Stomach smooth muscle (tissue), 2 donors: ENCODE measurements at regions not wholly inside any gene's neighbourhood (a gene's known extent, or its start where the extent isn't known, plus 50 kb on each side); places are given as distances from the start of the nearest gene placed in this dataset.

Experiments used
- H3K27ac ChIP-seq: one replicate; pipeline ENCODE4 v1.7.0; 2013; ENCODE audit warnings: mild to moderate bottlenecking, low read length, inconsistent platforms
- H3K27me3 ChIP-seq, 2 donors: one replicate each; pipeline ENCODE4 v1.7.0; 2013; ENCODE audit warnings: low read length in 2 of 2; ENCODE audit not compliant: insufficient read depth in 2 of 2, control insufficient read depth in 1 of 2
- H3K36me3 ChIP-seq, 2 donors: one replicate each; pipeline ENCODE4 v1.7.0; 2013; ENCODE audit warnings: low read length in 2 of 2; ENCODE audit not compliant: control insufficient read depth in 2 of 2, insufficient read depth in 2 of 2
- H3K4me1 ChIP-seq: one replicate; pipeline ENCODE4 v1.7.0; 2013; ENCODE audit warnings: low read length; ENCODE audit not compliant: control insufficient read depth, insufficient read depth
- H3K4me3 ChIP-seq, 2 donors: one replicate each; pipeline ENCODE4 v1.7.0; 2013; ENCODE audit warnings: low read length in 2 of 2
- H3K9ac ChIP-seq, 2 donors: one replicate each; pipeline ENCODE4 v1.7.0; 2013; ENCODE audit warnings: low read length in 2 of 2, mild to moderate bottlenecking in 1 of 2
- H3K9me3 ChIP-seq, 2 donors: one replicate each; pipeline ENCODE4 v1.7.0; 2013; ENCODE audit warnings: low read length in 2 of 2; ENCODE audit not compliant: control insufficient read depth in 2 of 2
- donor health status: healthy.
- donor health status: Pancreatic carcinoma.

DNA sequence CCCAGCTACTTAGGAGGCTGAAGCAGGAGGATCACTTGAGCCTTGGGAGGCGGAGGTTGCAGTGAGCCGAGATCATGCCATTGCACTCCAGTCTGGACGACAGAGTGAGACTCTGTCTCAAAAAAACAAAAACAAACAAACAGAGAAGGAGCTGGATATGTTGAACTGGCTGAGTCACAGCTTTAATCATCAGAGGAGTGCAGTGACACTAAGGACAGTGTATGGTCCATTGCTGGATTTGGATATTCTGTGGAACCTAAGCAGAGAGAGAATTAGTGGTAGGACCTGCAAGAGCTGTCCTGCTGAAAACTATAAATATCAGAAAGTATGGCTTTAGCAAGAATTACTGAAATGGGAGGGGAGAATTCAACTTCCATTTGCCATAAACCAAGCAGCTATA is 163.0 kb upstream of the PELI2 start:
- Histone ChIP-seq H3K9me3 (no peaks in the 10 kb centered on the region), H3K4me3 (no peak overlapping the region), H3K36me3 (no peaks in the 10 kb centered on the region), H3K4me1 (no peaks in the 10 kb centered on the region), H3K9ac (no peak overlapping the region), H3K27me3 (no peaks in the 10 kb centered on the region), H3K27ac (no peak overlapping the region)

- Histone ChIP-seq H3K27me3 (no peaks in the 10 kb centered on the region), H3K4me1 (no peaks in the 10 kb centered on the region), H3K4me3 (no peak overlapping the region), H3K9me3 (no peaks in the 10 kb centered on the region), H3K9ac (no peak overlapping the region), H3K36me3 (no peaks in the 10 kb centered on the region), H3K27ac (no peak overlapping the region)
Measured at GRCh38 chr14:55957950-55958349, 160.3 kb upstream of the PELI2 start.

DNA sequence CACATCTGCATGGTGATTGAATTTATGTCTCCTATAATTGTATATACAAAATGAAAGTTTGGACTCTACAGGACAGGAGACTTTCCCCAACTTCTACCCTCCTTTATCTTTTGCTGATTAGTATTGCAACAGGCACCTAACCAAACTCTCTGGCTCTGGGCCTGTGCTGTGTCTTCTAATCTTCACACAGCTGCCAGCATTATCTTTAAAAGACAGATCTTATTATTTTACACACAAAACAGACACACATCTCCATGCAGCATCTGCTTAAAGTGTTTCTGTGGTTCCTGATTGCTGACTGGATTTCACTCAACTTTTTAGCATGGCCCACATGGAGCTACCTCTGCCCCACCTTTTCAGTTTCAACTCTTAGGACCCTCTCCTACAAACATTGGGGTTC is 154.9 kb upstream of the PELI2 start:
- Histone ChIP-seq H3K9me3 (no peaks in the 10 kb centered on the region), H3K4me3 (no peak overlapping the region), H3K9ac (no peak overlapping the region), H3K36me3 (no peaks in the 10 kb centered on the region), H3K27ac (no peak overlapping the region), H3K27me3 (no peaks in the 10 kb centered on the region), H3K4me1 (no peaks in the 10 kb centered on the region)

DNA sequence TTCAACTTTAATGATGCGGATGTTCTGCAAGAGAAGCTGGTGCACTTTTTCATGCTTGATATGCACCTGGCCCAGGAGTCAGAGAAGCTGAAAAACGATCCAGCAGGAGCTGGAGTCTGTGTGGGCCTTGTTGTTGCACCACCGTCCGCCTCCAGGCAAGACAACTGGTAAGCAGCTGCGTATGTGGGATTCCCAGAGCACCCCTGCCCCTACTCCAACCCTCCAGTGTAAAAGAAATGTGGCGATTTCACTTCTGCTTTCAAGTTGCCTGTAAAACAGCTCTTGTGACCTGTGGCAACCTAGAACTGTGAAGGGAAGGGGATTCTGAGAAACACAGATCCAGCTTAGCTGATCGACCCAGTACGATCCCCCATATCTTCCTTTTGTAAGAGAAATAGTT is 154.1 kb upstream of the PELI2 start:
- Histone ChIP-seq H3K9ac (no peak overlapping the region), H3K27me3 (no peaks in the 10 kb centered on the region), H3K27ac (no peak overlapping the region), H3K4me3 (no peak overlapping the region), H3K4me1 (no peaks in the 10 kb centered on the region), H3K36me3 (no peaks in the 10 kb centered on the region), H3K9me3 (no peaks in the 10 kb centered on the region)

GRCh38 chr14:55964821-55965220 is 153.4 kb upstream of the PELI2 start:
- H3K36me3 ChIP-seq, result no peaks in the 10 kb centered on the region
- no peaks in the 10 kb centered on the region for H3K4me1 ChIP-seq
- no peaks in the 10 kb centered on the region for H3K27me3 ChIP-seq
- no peak overlapping the region for H3K27ac ChIP-seq
- H3K4me3 ChIP-seq, result no peak overlapping the region
- no peak overlapping the region for H3K9ac ChIP-seq
- H3K9me3 ChIP-seq, result no peaks in the 10 kb centered on the region

DNA sequence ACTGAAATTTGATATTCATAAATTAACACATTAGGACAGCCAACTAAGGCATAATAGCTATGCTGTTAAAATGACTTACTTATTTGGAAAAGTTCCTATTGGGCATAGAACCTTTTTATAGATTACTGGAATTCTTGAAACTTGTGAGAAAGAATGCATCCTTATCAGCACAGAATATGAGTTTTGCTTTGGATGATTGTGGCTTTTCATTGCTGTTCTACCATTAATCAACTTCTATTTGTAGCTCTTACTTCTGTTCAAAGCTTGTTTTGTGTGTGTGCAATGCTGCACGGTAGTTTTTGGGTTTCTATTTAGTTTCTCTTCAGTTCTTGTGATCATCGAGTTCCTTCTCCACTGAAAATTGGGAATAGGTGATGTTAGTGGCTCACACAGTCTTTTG is 152.4 kb upstream of the PELI2 start:
- Histone ChIP-seq H3K4me3 (no peak overlapping the region), H3K9me3 (no peaks in the 10 kb centered on the region), H3K27me3 (peaks cover 0 to 3% of the 10 kb centered on the region in 2 donors), H3K9ac (no peak overlapping the region), H3K36me3 (no peaks in the 10 kb centered on the region), H3K27ac (no peak overlapping the region), H3K4me1 (no peaks in the 10 kb centered on the region)

DNA sequence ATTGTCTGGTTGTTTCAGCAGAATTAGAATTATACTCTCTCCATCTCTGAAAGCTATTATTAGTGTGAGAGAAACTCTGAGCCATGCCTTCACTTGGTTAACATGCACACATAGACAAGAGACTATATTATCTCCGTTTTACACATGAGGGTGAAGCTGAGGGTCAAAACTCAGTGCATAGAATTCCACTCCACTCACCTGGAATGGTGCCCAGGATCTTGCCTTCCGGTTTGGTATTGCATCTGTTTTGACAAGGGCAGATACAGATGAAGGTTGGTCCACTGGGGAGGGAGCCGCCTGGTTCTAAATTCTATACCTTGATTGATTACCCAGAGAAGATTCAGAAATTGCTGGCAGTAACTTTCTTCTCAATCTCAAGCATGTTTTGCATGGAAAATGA is 149.5 kb upstream of the PELI2 start:
- no peak overlapping the region for H3K4me3 ChIP-seq

DNA sequence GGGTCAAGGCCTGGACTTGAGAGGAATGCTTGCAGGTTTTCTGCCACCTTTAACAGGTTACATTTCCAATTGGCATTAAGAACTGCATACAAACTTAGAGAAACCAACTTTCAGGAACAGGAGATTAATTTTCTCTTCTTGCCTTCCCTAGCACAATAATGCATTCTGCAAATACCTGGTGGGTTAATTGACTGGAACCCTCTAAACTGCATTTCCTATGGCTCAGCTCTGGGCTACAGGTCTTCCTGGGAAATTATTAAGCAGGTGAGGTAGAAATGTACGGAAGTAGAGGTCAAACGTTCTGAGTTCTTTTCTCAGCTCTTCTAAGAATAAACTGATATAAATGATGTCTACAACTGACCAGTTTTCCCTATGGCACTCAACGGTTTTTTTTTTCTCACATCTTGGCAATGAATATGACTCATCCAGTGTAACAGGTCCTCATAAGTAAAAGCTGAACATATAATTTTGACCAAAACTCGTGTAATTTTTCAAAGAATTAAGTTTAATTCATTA is 144.9 kb upstream of the PELI2 start:
- no peak overlapping the region for H3K4me3 ChIP-seq
- H3K4me1 ChIP-seq, result peaks cover 5% of the 10 kb centered on the region
- H3K36me3 ChIP-seq, result no peaks in the 10 kb centered on the region
- no peaks in the 10 kb centered on the region for H3K9me3 ChIP-seq
- H3K27me3 ChIP-seq, result peaks cover 0 to 4% of the 10 kb centered on the region in 2 donors
- no peak overlapping the region for H3K9ac ChIP-seq
- no peak overlapping the region for H3K27ac ChIP-seq

More for the DNA sequence above, 149.5 kb upstream of the PELI2 start:
- no peaks in the 10 kb centered on the region for H3K4me1 ChIP-seq
- H3K9ac ChIP-seq, result no peak overlapping the region
- no peaks in the 10 kb centered on the region for H3K36me3 ChIP-seq
- no peak overlapping the region for H3K27ac ChIP-seq
- peaks cover 0 to 4% of the 10 kb centered on the region in 2 donors for H3K27me3 ChIP-seq
- no peaks in the 10 kb centered on the region for H3K9me3 ChIP-seq

DNA sequence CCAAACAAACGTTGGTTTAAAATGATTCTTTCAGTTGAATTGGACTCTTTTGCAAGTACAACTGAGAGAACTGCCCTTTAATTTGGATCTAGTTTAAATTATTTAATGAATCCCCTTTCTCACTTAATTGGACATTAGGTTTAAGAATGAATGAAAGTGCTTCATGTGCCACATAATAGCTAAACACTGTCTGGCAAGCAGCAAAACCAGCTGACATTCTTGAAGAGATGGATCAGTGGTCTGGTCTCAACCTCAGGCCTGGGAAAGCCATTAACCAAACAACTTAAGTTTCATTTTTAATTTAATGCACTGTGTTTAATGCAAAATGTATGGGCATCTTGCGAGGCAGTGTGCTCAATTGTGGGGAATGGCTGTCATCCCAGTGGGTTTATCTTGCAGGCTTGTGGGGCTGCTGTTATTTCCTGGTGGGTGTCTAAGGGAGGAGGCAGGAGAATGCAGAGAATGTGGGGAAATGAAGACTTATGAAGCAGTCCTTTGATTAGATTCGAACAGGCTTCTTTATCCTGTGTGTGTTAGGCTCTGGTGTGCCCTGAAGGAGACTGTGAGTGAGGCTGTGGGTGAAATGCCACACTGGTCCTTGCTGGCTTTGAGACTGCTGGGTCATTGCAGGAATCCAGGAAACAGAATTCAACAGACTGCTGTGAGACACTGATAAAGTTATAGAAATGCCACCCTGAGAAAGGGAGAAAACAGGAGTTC is 144.1 kb upstream of the PELI2 start:
- Histone ChIP-seq H3K4me1 (peaks cover 5% of the 10 kb centered on the region), H3K27me3 (peaks cover 0 to 4% of the 10 kb centered on the region in 2 donors), H3K36me3 (no peaks in the 10 kb centered on the region), H3K27ac (no peak overlapping the region), H3K9ac (no peak overlapping the region), H3K9me3 (no peaks in the 10 kb centered on the region), H3K4me3 (no peak overlapping the region)

GRCh38 chr14:55975281-55975910 is 142.8 kb upstream of the PELI2 start:
- Histone ChIP-seq H3K36me3 (no peaks in the 10 kb centered on the region), H3K27me3 (peaks cover 0 to 4% of the 10 kb centered on the region in 2 donors), H3K9me3 (no peaks in the 10 kb centered on the region), H3K27ac (no peak overlapping the region), H3K4me1 (peaks cover 5% of the 10 kb centered on the region), H3K9ac (no peak overlapping the region), H3K4me3 (no peak overlapping the region)

DNA sequence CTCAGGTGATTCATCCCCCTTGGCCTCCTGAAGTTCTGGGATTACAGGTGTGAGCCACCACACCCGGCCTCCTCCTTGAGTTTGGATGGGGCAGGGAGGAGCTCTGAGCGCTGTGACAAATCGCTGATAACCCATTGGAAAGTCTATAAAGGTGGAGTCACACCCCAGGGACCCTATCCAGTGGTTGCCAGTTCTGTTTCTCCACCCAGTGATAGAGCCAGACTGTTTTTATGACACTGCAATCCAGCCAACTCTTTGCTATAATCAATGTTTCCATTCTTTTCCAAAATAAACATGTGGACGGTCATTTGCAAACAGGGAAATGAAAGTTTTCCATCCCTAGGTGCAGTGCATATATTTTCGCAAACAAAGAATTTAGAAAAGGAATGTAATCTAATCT is 142.0 kb upstream of the PELI2 start:
- H3K9ac ChIP-seq, result no peak overlapping the region
- H3K27ac ChIP-seq, result no peak overlapping the region
- H3K27me3 ChIP-seq, result no peaks in the 10 kb centered on the region
- peaks cover 5% of the 10 kb centered on the region for H3K4me1 ChIP-seq
- H3K9me3 ChIP-seq, result peaks cover 0 to 5% of the 10 kb centered on the region in 2 donors
- H3K36me3 ChIP-seq, result no peaks in the 10 kb centered on the region
- no peak overlapping the region for H3K4me3 ChIP-seq
